Heart left ventricle (tissue), 13 donors: ENCODE measurements at regions not wholly inside any gene's neighbourhood (a gene's known extent, or its start where the extent isn't known, plus 50 kb on each side); places are given as distances from the start of the nearest gene placed in this dataset.

Source experiments
- CTCF ChIP-seq, 12 donors: fragments of 200-600 bp; sonication (generic) in 4 of 12; IDR thresholded peaks; one replicate each; pipeline versions ENCODE4 v1.5.0 to v1.8.0; 2018 to 2022; ENCODE audit warnings: antibody characterized with exemption in 12 of 12, mild to moderate bottlenecking in 5 of 12
- POLR2A ChIP-seq, 2 donors: fragments of 450-650 bp; IDR thresholded peaks; one replicate each; pipeline ENCODE4 v1.6.1; 2017; ENCODE audit warnings: antibody characterized with exemption in 2 of 2, mild to moderate bottlenecking in 2 of 2, moderate library complexity in 2 of 2
- donor health status: ischemic (EF 13 %, LVEDD 7.1; RV severe dilation, severe dysfunction).
- donor health status: DM: no; HTN: yes; CAD: no.
- donor health status: DM: no; HTN: no; CAD: no.
- donor health status: ischemic (EF 25% LVEDD 6.9; RV normal size, moderate dysfunction).
- donor health status: ischemic (EF 25% LVEDD 5.7; RV mildly dilated, moderate dysfunction).
- donor health status: ischemic (EF 35%, LVEDD 5.7; RV mildly dilated, moderate dysfunction).
- donor health status: nonischemic (EF 11% LVEDD 7.7; RV severe dilation, severe dysfunction).
- donor health status: DM: yes; HTN: yes; CAD: no.
- donor health status: PGD.
- donor health status: ischemic (EF 29% LVEDD 5.4; RV normal size, mild dysfunction).
- donor health status: nonischemic (EF 23%, LVEDD 6.1; RV moderate dilation, normal function).

- no peak for TF ChIP-seq CTCF (IDR thresholded peaks at IDR 0.05)
- no peak for TF ChIP-seq POLR2A (IDR thresholded peaks at IDR 0.05)
Measured at GRCh38 chr3:22661121-22661700, 541.9 kb upstream of the UBE2E2 start.
